ENCODE measurements at regions not wholly inside any gene's neighbourhood (a gene's known extent, or its start where the extent isn't known, plus 50 kb on each side); places are given as distances from the start of the nearest gene placed in this dataset.

DNA sequence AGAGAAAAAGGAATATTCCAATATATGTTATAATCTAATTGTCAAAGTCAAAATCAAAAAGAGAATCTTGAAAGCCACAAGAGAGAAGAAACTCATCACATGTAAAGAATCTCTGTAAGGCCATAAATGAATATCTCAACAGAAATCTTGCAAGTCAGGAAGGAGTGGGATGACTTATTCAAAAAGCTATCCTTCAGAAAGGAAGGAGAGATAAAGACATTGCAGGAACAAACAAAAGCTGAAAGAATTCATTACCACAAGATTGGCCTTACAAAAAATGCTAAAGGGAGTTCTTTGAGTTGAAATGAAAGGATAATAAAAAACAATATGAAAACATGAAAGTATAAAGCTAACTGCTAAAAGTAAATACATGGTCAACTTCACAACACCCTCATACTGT is 286.8 kb downstream of the LRIG3 start:
- TF ChIP-seq CTCF (IDR thresholded peaks at IDR 0.05 in 8 of 11, conservative IDR thresholded peaks at IDR 0.05 in 3 of 11) = no peak
- no peak for TF ChIP-seq POLR2AphosphoS5 (IDR thresholded peaks at IDR 0.05)

Measured in spleen (tissue), 7 donors.